ENCODE measurements at regions not wholly inside any gene's neighbourhood (a gene's known extent, or its start where the extent isn't known, plus 50 kb on each side); places are given as distances from the start of the nearest gene placed in this dataset.

DNA sequence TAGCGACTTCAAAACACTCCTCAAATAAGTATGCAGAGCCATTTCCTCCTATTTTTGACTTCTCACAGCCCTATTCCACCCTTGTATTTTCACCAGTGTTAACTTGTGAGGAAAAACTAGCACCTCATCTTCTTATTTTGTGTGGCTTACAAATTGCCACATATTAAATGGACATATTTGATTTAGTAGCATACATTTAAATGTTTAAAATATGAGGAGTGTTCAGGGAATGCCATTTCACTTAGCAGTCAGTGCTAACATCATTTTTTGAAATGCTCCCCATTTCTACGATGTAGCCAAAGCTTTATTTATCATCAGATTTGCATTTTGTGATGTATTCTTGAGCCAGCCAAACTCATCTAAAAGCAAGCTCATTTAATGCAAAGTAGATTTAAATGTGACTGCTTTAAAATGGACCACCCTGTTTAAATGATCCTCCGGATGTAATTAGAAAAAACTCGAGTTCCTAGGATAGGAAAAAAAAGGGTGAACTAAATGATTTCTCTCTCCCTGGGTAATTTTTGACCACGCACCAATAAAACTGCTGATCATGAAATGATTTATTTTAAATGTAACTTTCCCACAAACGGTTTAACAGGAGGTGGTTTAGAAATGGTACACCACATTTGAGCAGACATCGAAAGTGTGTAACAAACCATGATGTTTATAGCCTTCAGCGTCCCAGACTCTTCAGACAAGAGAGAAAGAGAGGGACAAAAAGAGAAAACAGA, 172.6 kb downstream of the CD83 start (continued):
- TF ChIP-seq, protein P1, sequence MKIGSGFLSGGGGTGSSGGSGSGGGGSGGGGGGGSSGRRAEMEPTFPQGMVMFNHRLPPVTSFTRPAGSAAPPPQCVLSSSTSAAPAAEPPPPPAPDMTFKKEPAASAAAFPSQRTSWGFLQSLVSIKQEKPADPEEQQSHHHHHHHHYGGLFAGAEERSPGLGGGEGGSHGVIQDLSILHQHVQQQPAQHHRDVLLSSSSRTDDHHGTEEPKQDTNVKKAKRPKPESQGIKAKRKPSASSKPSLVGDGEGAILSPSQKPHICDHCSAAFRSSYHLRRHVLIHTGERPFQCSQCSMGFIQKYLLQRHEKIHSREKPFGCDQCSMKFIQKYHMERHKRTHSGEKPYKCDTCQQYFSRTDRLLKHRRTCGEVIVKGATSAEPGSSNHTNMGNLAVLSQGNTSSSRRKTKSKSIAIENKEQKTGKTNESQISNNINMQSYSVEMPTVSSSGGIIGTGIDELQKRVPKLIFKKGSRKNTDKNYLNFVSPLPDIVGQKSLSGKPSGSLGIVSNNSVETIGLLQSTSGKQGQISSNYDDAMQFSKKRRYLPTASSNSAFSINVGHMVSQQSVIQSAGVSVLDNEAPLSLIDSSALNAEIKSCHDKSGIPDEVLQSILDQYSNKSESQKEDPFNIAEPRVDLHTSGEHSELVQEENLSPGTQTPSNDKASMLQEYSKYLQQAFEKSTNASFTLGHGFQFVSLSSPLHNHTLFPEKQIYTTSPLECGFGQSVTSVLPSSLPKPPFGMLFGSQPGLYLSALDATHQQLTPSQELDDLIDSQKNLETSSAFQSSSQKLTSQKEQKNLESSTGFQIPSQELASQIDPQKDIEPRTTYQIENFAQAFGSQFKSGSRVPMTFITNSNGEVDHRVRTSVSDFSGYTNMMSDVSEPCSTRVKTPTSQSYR (CRISPR knock-in tag; IDR thresholded peaks at IDR 0.05): no peak
- TF ChIP-seq EMX1 (CRISPR knock-in tag; IDR thresholded peaks at IDR 0.05) (no peak), FOXP1 (CRISPR knock-in tag; IDR thresholded peaks at IDR 0.05; ENCODE audit: borderline replicate concordance) (no peak), SMAD3 (CRISPR knock-in tag; IDR thresholded peaks at IDR 0.05; ENCODE audit: borderline replicate concordance) (no peak), ETV6 (CRISPR knock-in tag; IDR thresholded peaks at IDR 0.05) (no peak), ZNF512 (CRISPR knock-in tag; IDR thresholded peaks at IDR 0.05; ENCODE audit: borderline replicate concordance) (no peak), NR3C1 (CRISPR knock-in tag; conservative IDR thresholded peaks at IDR 0.05; ENCODE audit: low read depth) (no peak), ZBTB21 (CRISPR knock-in tag; IDR thresholded peaks at IDR 0.05; ENCODE audit: borderline replicate concordance) (no peak), CREM (CRISPR knock-in tag; IDR thresholded peaks at IDR 0.05) (no peak), OVOL2 (CRISPR knock-in tag; IDR thresholded peaks at IDR 0.05; ENCODE audit: borderline replicate concordance) (no peak), PRDM15 (CRISPR knock-in tag; IDR thresholded peaks at IDR 0.05) (no peak), NFYB (CRISPR knock-in tag; conservative IDR thresholded peaks at IDR 0.05; ENCODE audit: low read depth) (no peak)
- TF ChIP-seq, protein P2, sequence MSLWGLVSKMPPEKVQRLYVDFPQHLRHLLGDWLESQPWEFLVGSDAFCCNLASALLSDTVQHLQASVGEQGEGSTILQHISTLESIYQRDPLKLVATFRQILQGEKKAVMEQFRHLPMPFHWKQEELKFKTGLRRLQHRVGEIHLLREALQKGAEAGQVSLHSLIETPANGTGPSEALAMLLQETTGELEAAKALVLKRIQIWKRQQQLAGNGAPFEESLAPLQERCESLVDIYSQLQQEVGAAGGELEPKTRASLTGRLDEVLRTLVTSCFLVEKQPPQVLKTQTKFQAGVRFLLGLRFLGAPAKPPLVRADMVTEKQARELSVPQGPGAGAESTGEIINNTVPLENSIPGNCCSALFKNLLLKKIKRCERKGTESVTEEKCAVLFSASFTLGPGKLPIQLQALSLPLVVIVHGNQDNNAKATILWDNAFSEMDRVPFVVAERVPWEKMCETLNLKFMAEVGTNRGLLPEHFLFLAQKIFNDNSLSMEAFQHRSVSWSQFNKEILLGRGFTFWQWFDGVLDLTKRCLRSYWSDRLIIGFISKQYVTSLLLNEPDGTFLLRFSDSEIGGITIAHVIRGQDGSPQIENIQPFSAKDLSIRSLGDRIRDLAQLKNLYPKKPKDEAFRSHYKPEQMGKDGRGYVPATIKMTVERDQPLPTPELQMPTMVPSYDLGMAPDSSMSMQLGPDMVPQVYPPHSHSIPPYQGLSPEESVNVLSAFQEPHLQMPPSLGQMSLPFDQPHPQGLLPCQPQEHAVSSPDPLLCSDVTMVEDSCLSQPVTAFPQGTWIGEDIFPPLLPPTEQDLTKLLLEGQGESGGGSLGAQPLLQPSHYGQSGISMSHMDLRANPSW (CRISPR knock-in tag; conservative IDR thresholded peaks at IDR 0.05; ENCODE audit: low read depth): no peak
- TF ChIP-seq, protein P3, sequence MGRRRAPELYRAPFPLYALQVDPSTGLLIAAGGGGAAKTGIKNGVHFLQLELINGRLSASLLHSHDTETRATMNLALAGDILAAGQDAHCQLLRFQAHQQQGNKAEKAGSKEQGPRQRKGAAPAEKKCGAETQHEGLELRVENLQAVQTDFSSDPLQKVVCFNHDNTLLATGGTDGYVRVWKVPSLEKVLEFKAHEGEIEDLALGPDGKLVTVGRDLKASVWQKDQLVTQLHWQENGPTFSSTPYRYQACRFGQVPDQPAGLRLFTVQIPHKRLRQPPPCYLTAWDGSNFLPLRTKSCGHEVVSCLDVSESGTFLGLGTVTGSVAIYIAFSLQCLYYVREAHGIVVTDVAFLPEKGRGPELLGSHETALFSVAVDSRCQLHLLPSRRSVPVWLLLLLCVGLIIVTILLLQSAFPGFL (CRISPR knock-in tag; IDR thresholded peaks at IDR 0.05; ENCODE audit: borderline replicate concordance): no peak
